ENCODE measurements at regions not wholly inside any gene's neighbourhood (a gene's known extent, or its start where the extent isn't known, plus 50 kb on each side); places are given as distances from the start of the nearest gene placed in this dataset.

DNA sequence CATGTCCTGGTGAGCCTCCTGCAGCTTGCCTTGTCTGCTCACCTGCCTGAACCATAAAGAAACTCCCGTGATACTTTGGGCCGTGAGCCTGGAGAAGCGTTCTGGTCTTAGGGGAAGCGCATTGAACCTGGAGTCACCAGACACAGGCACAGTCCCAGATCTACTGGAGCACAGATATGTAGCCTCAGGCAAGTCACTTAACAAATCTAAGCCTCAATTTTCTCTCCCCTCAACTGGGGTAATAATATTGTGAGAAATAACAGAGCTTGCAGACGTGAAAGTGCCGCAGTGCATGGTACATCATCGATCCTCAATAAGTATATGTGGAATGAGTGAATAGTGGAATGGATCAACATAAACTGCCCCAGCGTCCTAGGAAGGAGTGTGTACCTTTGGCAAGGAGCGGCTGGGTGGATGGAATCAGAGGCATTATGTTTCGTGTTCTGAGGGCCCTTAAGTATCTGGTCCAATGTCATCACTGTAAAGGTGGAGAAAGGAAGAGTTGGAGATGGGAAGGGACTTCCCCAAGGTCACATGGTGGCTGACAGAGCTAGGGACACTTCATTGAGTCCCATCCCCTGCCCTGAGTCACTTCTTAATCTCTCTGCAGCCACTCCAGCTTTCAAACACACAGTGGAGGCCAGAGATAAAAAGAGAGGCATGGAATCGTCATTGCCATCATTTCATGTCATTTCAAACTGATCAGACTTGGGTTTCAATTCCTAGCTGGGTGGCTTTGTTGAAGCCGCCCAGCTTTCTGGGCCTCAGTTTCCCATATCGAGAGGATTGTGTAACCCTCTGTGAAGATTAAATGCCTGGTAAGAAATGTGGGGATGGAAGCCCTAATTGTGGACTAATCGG, 172.4 kb downstream of the DDX1 start:
- TF ChIP-seq, protein P1, sequence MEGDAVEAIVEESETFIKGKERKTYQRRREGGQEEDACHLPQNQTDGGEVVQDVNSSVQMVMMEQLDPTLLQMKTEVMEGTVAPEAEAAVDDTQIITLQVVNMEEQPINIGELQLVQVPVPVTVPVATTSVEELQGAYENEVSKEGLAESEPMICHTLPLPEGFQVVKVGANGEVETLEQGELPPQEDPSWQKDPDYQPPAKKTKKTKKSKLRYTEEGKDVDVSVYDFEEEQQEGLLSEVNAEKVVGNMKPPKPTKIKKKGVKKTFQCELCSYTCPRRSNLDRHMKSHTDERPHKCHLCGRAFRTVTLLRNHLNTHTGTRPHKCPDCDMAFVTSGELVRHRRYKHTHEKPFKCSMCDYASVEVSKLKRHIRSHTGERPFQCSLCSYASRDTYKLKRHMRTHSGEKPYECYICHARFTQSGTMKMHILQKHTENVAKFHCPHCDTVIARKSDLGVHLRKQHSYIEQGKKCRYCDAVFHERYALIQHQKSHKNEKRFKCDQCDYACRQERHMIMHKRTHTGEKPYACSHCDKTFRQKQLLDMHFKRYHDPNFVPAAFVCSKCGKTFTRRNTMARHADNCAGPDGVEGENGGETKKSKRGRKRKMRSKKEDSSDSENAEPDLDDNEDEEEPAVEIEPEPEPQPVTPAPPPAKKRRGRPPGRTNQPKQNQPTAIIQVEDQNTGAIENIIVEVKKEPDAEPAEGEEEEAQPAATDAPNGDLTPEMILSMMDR (IDR thresholded peaks at IDR 0.05 in 4 of 5, conservative IDR thresholded peaks at IDR 0.05 in 1 of 5) = no peak
- no peak for TF ChIP-seq POLR2A (IDR thresholded peaks at IDR 0.05)
